B cell (primary cell): ENCODE measurements at regions not wholly inside any gene's neighbourhood (a gene's known extent, or its start where the extent isn't known, plus 50 kb on each side); places are given as distances from the start of the nearest gene placed in this dataset.

Source experiments
- ATAC-seq: fragments of 200-7000 bp; cut with Tn5 transposase; one replicate; pipeline ENCODE4 v1.10.0; 2021; ENCODE audit warnings: low read depth, mild to moderate bottlenecking, moderate number of reproducible peaks, moderate library complexity
- CTCF ChIA-PET: fragments of 350-600 bp; sonication (Branson Sonifier 250); formaldehyde crosslinking; loops from one replicate; lab custom pipeline; 2021; ENCODE audit warnings: antibody characterized with exemption, inconsistent platforms; lab: Charles Lee
- POLR2A ChIA-PET: fragments of 350-600 bp; sonication (Branson Sonifier 250); formaldehyde crosslinking; loops from one replicate; lab custom pipeline; 2021; ENCODE audit warnings: antibody characterized with exemption; lab: Charles Lee
- DNase-seq: peaks from one replicate; pipeline ENCODE4 v3.0.0; 2013
- H2AFZ ChIP-seq: 2 replicates; pipeline ENCODE4 v1.6.1; 2012; ENCODE audit warnings: mild to moderate bottlenecking, low read depth, low read length; ENCODE audit not compliant: insufficient read depth, poor library complexity, severe bottlenecking
- H3K27ac ChIP-seq, 2 donors: 1 replicate in 1 of 2; 2 replicates in 1 of 2; pipeline ENCODE4 v1.5.1; 2012 to 2013; ENCODE audit warnings: low read length in 2 of 2, mild to moderate bottlenecking in 2 of 2, moderate library complexity in 1 of 2
- H3K27me3 ChIP-seq, 4 experiments: fragments of 200-600 bp in 1 of 4; sonication (generic) in 1 of 4; replicated peaks in 1 of 4; 1 replicate in 2 of 4; 2 replicates in 2 of 4; pipeline versions ENCODE4 v1.6.1 to v1.7.0; 2013 to 2016; ENCODE audit warnings: low read length in 3 of 4, mild to moderate bottlenecking in 2 of 4, mixed read lengths in 1 of 4, moderate library complexity in 1 of 4; ENCODE audit not compliant: insufficient read depth in 4 of 4, control insufficient read depth in 3 of 4; ENCODE audit errors: control extremely low read depth in 1 of 4
- H3K36me3 ChIP-seq, 2 experiments: replicated peaks in 1 of 2; 1 replicate in 1 of 2; 2 replicates in 1 of 2; pipeline versions ENCODE4 v1.6.1 to v1.7.1; 2013; ENCODE audit warnings: low read length in 1 of 2; ENCODE audit not compliant: insufficient read depth in 2 of 2, control insufficient read depth in 1 of 2; ENCODE audit errors: control extremely low read depth in 1 of 2, extremely low read depth in 1 of 2
- H3K4me1 ChIP-seq, 2 donors: fragments of 200-600 bp in 1 of 2; sonication (generic) in 1 of 2; 1 replicate in 1 of 2; 2 replicates in 1 of 2; pipeline versions ENCODE4 v1.5.1 to v1.6.1; 2013 to 2017; ENCODE audit warnings: low read length in 2 of 2; ENCODE audit not compliant: control insufficient read depth in 2 of 2, insufficient read depth in 2 of 2
- H3K4me2 ChIP-seq: replicated peaks from 2 replicates; pipeline ENCODE3; 2012; ENCODE audit warnings: mild to moderate bottlenecking, low read depth, low read length; ENCODE audit not compliant: poor library complexity, severe bottlenecking
- H3K4me3 ChIP-seq, 5 experiments: fragments of 200-600 bp in 1 of 5; sonication (generic) in 1 of 5; 1 replicate in 3 of 5; 2 replicates in 2 of 5; pipeline versions ENCODE4 v1.5.1 to v1.7.0; 2011 to 2016; ENCODE audit warnings: low read length in 4 of 5, mild to moderate bottlenecking in 4 of 5, low read depth in 2 of 5, control low read depth in 1 of 5, moderate library complexity in 1 of 5; ENCODE audit not compliant: insufficient read depth in 1 of 5; ENCODE audit errors: control extremely low read depth in 1 of 5, extremely low read depth in 1 of 5
- H3K79me2 ChIP-seq: fragments of 200-600 bp; sonication (generic); one replicate; pipeline ENCODE4 v1.6.0; 2016; ENCODE audit warnings: low read length; ENCODE audit not compliant: control insufficient read depth, insufficient read depth
- H3K9ac ChIP-seq: fragments of 200-600 bp; sonication (generic); 2 replicates; pipeline ENCODE4 v1.6.1; 2017; ENCODE audit warnings: mild to moderate bottlenecking, low read length, moderate library complexity
- H3K9me3 ChIP-seq, 3 donors: one replicate each; pipeline versions ENCODE4 v1.6.1 to v1.7.1; 2013; ENCODE audit warnings: low read length in 2 of 3; ENCODE audit not compliant: control insufficient read depth in 2 of 3, insufficient read depth in 1 of 3; ENCODE audit errors: control extremely low read depth in 1 of 3
- H4K20me1 ChIP-seq: 2 replicates; pipeline ENCODE4 v1.6.0; 2012; ENCODE audit warnings: mild to moderate bottlenecking, low read length; ENCODE audit not compliant: insufficient read depth, control insufficient read depth, poor library complexity, severe bottlenecking
- H3K27ac Mint-ChIP-seq: one replicate; pipeline ENCODE4 v1.8.0; 2021; ENCODE audit warnings: mixed read lengths
- H3K27me3 Mint-ChIP-seq: one replicate; pipeline ENCODE4 v1.8.0; 2021; ENCODE audit warnings: mixed read lengths
- H3K4me1 Mint-ChIP-seq: one replicate; pipeline ENCODE4 v1.8.0; 2021; ENCODE audit warnings: mixed read lengths
- H3K4me3 Mint-ChIP-seq: one replicate; pipeline ENCODE4 v1.8.0; 2021; ENCODE audit warnings: mixed read lengths
- H3K9me3 Mint-ChIP-seq: one replicate; pipeline ENCODE4 v1.8.0; 2022; ENCODE audit warnings: mixed read lengths; ENCODE audit not compliant: insufficient read depth
- EZH2 ChIP-seq: IDR thresholded peaks from 2 replicates; pipeline ENCODE4 v1.6.1; 2012; ENCODE audit warnings: borderline replicate concordance, low read depth, mild to moderate bottlenecking, moderate library complexity, low read length; ENCODE audit not compliant: insufficient read depth, poor library complexity, severe bottlenecking
- WGBS: methylation state at CpG from one replicate; pipeline ENCODE4 v1.1.5; 2013; ENCODE audit warnings: missing lambda C conversion rate; ENCODE audit not compliant: insufficient coverage; 5-methylcytosine and 5-hydroxymethylcytosine counted together
- intact Hi-C: fragments of 100-400 bp; cut with micrococcal nuclease; formaldehyde crosslinking; loops from one replicate; pipeline ENCODE4 v1.10.0; 2022
- TF ChIP-seq, protein P1 (sequence below): fragments of 200-600 bp; IDR thresholded peaks from one replicate; pipeline ENCODE4 v1.8.0; 2022; ENCODE audit warnings: antibody characterized with exemption, mild to moderate bottlenecking

DNA sequence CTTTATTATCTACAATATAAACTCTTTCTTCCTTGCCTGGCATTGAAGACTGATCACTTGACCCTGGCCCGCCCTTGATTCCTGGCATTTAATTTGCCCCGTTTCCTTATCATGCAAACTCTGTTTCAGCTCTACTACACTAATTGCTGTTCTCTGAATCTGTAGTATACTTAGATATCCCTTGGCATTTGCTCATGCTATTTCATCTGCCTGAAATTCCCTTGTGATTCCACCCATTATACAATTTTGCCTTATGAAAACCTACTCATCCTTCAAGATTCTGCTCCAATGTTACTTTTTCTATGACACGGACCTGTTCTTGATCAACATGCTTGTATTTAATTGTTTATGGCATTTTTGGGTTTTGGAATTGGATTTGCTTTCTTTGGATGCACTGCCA, 459.9 kb upstream of the AMOT start:
- POLR2A ChIA-PET: no interaction called here
- H3K27ac ChIP-seq: no peak overlapping the region
- Mint-ChIP-seq H3K4me3 (no peak overlapping the region), H3K4me1 (no peaks in the 10 kb centered on the region), H3K27me3 (no peaks in the 10 kb centered on the region), H3K27ac (no peak overlapping the region), H3K9me3 (no peaks in the 10 kb centered on the region)
- H3K4me2 ChIP-seq: no peak overlapping the region
- intact Hi-C loops: no loop called here
- TF ChIP-seq, protein P1, sequence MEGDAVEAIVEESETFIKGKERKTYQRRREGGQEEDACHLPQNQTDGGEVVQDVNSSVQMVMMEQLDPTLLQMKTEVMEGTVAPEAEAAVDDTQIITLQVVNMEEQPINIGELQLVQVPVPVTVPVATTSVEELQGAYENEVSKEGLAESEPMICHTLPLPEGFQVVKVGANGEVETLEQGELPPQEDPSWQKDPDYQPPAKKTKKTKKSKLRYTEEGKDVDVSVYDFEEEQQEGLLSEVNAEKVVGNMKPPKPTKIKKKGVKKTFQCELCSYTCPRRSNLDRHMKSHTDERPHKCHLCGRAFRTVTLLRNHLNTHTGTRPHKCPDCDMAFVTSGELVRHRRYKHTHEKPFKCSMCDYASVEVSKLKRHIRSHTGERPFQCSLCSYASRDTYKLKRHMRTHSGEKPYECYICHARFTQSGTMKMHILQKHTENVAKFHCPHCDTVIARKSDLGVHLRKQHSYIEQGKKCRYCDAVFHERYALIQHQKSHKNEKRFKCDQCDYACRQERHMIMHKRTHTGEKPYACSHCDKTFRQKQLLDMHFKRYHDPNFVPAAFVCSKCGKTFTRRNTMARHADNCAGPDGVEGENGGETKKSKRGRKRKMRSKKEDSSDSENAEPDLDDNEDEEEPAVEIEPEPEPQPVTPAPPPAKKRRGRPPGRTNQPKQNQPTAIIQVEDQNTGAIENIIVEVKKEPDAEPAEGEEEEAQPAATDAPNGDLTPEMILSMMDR: no peak
- TF ChIP-seq EZH2: no peak
- no peak overlapping the region for H3K9ac ChIP-seq
- no peaks in the 10 kb centered on the region for H3K79me2 ChIP-seq
- no peak overlapping the region for H2AFZ ChIP-seq
- no CpG with 5 or more reads among the region's 3 CpGs for WGBS
- ATAC-seq (no peak), DNase-seq (no peak)
- H3K4me1 ChIP-seq: no peaks in the 10 kb centered on the region
- no peaks in the 10 kb centered on the region for H4K20me1 ChIP-seq
- CTCF ChIA-PET: no interaction called here
- no peaks in the 10 kb centered on the region for H3K9me3 ChIP-seq
- H3K27me3 ChIP-seq: no peaks in the 10 kb centered on the region
- H3K4me3 ChIP-seq: no peak overlapping the region
- no peaks in the 10 kb centered on the region for H3K36me3 ChIP-seq

- CTCF ChIA-PET: no interaction called here
- Histone ChIP-seq H3K27me3 (no peaks in the 10 kb centered on the region), H3K4me1 (no peaks in the 10 kb centered on the region), H3K9me3 (no peaks in the 10 kb centered on the region), H3K4me2 (no peak overlapping the region), H3K27ac (no peak overlapping the region), H3K9ac (no peak overlapping the region), H3K4me3 (no peak overlapping the region), H3K36me3 (no peaks in the 10 kb centered on the region), H3K79me2 (no peaks in the 10 kb centered on the region), H2AFZ (no peak overlapping the region), H4K20me1 (no peaks in the 10 kb centered on the region)
- no peak overlapping the region for H3K27ac Mint-ChIP-seq
- POLR2A ChIA-PET: no interaction called here
- intact Hi-C loops: no loop called here
- H3K4me1 Mint-ChIP-seq: no peaks in the 10 kb centered on the region
- TF ChIP-seq, protein P1: no peak
- TF ChIP-seq EZH2: no peak
- H3K9me3 Mint-ChIP-seq: no peaks in the 10 kb centered on the region
- no peak overlapping the region for H3K4me3 Mint-ChIP-seq
- DNase-seq (no peak), ATAC-seq (no peak)
- H3K27me3 Mint-ChIP-seq: no peaks in the 10 kb centered on the region
These were observed 456.8 kb upstream of the AMOT start for GRCh38 chrX:113297437-113297836.
